HCT116 (cell line): ENCODE measurements at regions not wholly inside any gene's neighbourhood (a gene's known extent, or its start where the extent isn't known, plus 50 kb on each side); places are given as distances from the start of the nearest gene placed in this dataset.
"Not testable (repeated sequence)": the region's sequence is repeated elsewhere in the genome, so short reads cannot be mapped to it uniquely, and the experiment has no call there.

Source experiments
- ATAC-seq: fragments of 200-7000 bp; cut with Tn5 transposase; 2 replicates; pipeline ENCODE4 v1.9.1; 2020; ENCODE audit warnings: mild to moderate bottlenecking, moderate library complexity
- BruUV-seq: library from RNA; stranded (reverse); fragments of 400-500 nt; replicated peaks from 2 replicates; lab custom pipeline; 2021; lab: Mats Ljungman, UMichigan
- CTCF ChIA-PET: fragments of 300-600 bp; sonication (Branson Sonifier 250); formaldehyde crosslinking; loops from one replicate; lab custom pipeline; 2021; ENCODE audit warnings: antibody characterized with exemption; lab: Charles Lee
- POLR2A ChIA-PET: fragments of 300-600, 350-600 bp; sonication (Branson Sonifier 250); formaldehyde crosslinking; loops from one replicate; lab custom pipeline; 2021; ENCODE audit warnings: antibody characterized with exemption; lab: Charles Lee
- RAD21 ChIA-PET, 2 experiments: fragments of 300-600 bp; sonication (Branson Sonifier 250); formaldehyde crosslinking; loops; one replicate each; lab custom pipeline; 2023; ENCODE audit warnings: low total read pairs in 2 of 2; ENCODE audit not compliant: uncharacterized antibody in 2 of 2, unreplicated experiment in 2 of 2, low non-redundant PET in 1 of 2; lab: Charles Lee
- DNase-seq: peaks from one replicate; pipeline ENCODE4 v3.0.0-alpha.2; 2010; ENCODE audit warnings: low read depth, low spot score
- H2AFZ ChIP-seq: fragments of 200-600 bp; shearing (Covaris generic), sonication (generic); 2 replicates; pipeline ENCODE4 v1.6.1; 2017; ENCODE audit warnings: low read depth, mixed run types, mixed read lengths, antibody characterized with exemption, low read length; ENCODE audit not compliant: poor library complexity, severe bottlenecking
- H3K27ac ChIP-seq: 2 replicates; pipeline ENCODE4 v1.5.1; 2012; ENCODE audit warnings: low read depth, low read length
- H3K27me3 ChIP-seq: fragments of 200-600 bp; sonication (generic); 2 replicates; pipeline ENCODE4 v1.6.1; 2016; ENCODE audit warnings: mixed run types, low read length, mixed read lengths; ENCODE audit not compliant: insufficient read depth
- H3K36me3 ChIP-seq, 2 experiments: fragments of 200-500 bp in 1 of 2; fragments of 200-600 bp in 1 of 2; sonication (Bioruptor generic) in 1 of 2; sonication (generic) in 1 of 2; 2 replicates each; pipeline versions ENCODE4 v1.5.1 to v1.6.1; 2014 to 2016; ENCODE audit warnings: low read length in 2 of 2, inconsistent platforms in 1 of 2, mixed read lengths in 1 of 2, mixed run types in 1 of 2; ENCODE audit not compliant: insufficient read depth in 2 of 2, control insufficient read depth in 1 of 2
- H3K4me1 ChIP-seq, 2 experiments: fragments of 200-600 bp in 1 of 2; sonication (generic) in 1 of 2; 2 replicates each; pipeline versions ENCODE4 v1.5.1 to v1.6.1; 2012 to 2017; ENCODE audit warnings: low read length in 2 of 2, inconsistent platforms in 1 of 2, mild to moderate bottlenecking in 1 of 2, mixed read lengths in 1 of 2, mixed run types in 1 of 2, moderate library complexity in 1 of 2; ENCODE audit not compliant: insufficient read depth in 2 of 2, control insufficient read depth in 1 of 2
- H3K4me2 ChIP-seq: fragments of 200-600 bp; sonication (generic); 2 replicates; pipeline ENCODE4 v1.6.1; 2017; ENCODE audit warnings: mixed run types, low read length, mixed read lengths
- H3K4me3 ChIP-seq, 2 experiments: fragments of 200-600 bp in 1 of 2; sonication (generic) in 1 of 2; replicated peaks in 1 of 2; 2 replicates each; pipeline ENCODE4 v1.5.1; 2011 to 2016; ENCODE audit warnings: low read length in 2 of 2, control low read depth in 1 of 2, low read depth in 1 of 2, mild to moderate bottlenecking in 1 of 2, mixed read lengths in 1 of 2, mixed run types in 1 of 2
- H3K79me2 ChIP-seq: fragments of 200-600 bp; sonication (generic); 2 replicates; pipeline ENCODE4 v1.6.1; 2017; ENCODE audit warnings: mild to moderate bottlenecking, mixed run types, low read length, moderate library complexity, mixed read lengths; ENCODE audit not compliant: insufficient read depth
- H3K9ac ChIP-seq: fragments of 200-600 bp; sonication (generic); 2 replicates; pipeline ENCODE4 v1.6.1; 2016; ENCODE audit warnings: low read length, mixed read lengths
- H3K9me2 ChIP-seq: fragments of 200-600 bp; sonication (generic), shearing (Covaris generic); 2 replicates; pipeline ENCODE4 v1.6.1; 2017; ENCODE audit warnings: mixed run types, mild to moderate bottlenecking, moderate library complexity; ENCODE audit not compliant: insufficient read depth
- H3K9me3 ChIP-seq, 2 experiments: fragments of 200-500 bp in 1 of 2; fragments of 200-600 bp in 1 of 2; sonication (Bioruptor generic) in 1 of 2; sonication (generic) in 1 of 2; 2 replicates each; pipeline ENCODE4 v1.6.1; 2014 to 2017; ENCODE audit warnings: low read length in 2 of 2, mixed read lengths in 2 of 2, inconsistent platforms in 1 of 2, low read depth in 1 of 2, mild to moderate bottlenecking in 1 of 2, mixed run types in 1 of 2, moderate library complexity in 1 of 2; ENCODE audit not compliant: control insufficient read depth in 1 of 2, insufficient read depth in 1 of 2
- H4K20me1 ChIP-seq: fragments of 200-600 bp; sonication (generic), shearing (Covaris generic); 2 replicates; pipeline ENCODE4 v1.6.1; 2017; ENCODE audit warnings: mixed run types, mild to moderate bottlenecking, moderate library complexity; ENCODE audit not compliant: insufficient read depth
- ATF3 ChIP-seq: IDR thresholded peaks from 2 replicates; pipeline ENCODE4 v1.6.1; 2012
- CBX3 ChIP-seq: IDR thresholded peaks from 2 replicates; pipeline ENCODE4 v1.6.1; 2012; ENCODE audit warnings: low read depth
- CEBPB ChIP-seq: IDR thresholded peaks from 2 replicates; pipeline ENCODE4 v1.6.1; 2012; ENCODE audit warnings: low read depth
- EGR1 ChIP-seq: IDR thresholded peaks from 2 replicates; pipeline ENCODE4 v1.6.1; 2012; ENCODE audit warnings: low read depth
- ELF1 ChIP-seq: IDR thresholded peaks from 2 replicates; pipeline ENCODE4 v1.6.1; 2012; ENCODE audit warnings: low read depth, borderline replicate concordance
- EZH2 ChIP-seq: fragments of 200-600 bp; sonication (generic); IDR thresholded peaks from 2 replicates; pipeline ENCODE4 v1.6.1; 2017; ENCODE audit warnings: antibody characterized with exemption, mixed run types
- FOSL1 ChIP-seq: IDR thresholded peaks from 2 replicates; pipeline ENCODE4 v1.6.1; 2012; ENCODE audit warnings: low read depth
- JUND ChIP-seq: IDR thresholded peaks from 2 replicates; pipeline ENCODE4 v1.6.1; 2012
- MAX ChIP-seq: IDR thresholded peaks from 2 replicates; pipeline ENCODE4 v1.6.1; 2012
- POLR2A ChIP-seq: IDR thresholded peaks from 2 replicates; pipeline ENCODE4 v1.7.0; 2011; ENCODE audit warnings: borderline replicate concordance; ENCODE audit not compliant: insufficient read depth, insufficient read length; ENCODE audit errors: extremely low read depth
- POLR2AphosphoS5 ChIP-seq: IDR thresholded peaks from 2 replicates; pipeline ENCODE4 v1.6.1; 2011; ENCODE audit warnings: mild to moderate bottlenecking, low read depth, low read length, moderate library complexity
- SIN3A ChIP-seq: IDR thresholded peaks from 2 replicates; pipeline ENCODE4 v1.6.1; 2012; ENCODE audit warnings: low read depth
- SP1 ChIP-seq: IDR thresholded peaks from 2 replicates; pipeline ENCODE4 v1.6.1; 2012; ENCODE audit warnings: low read depth
- SRF ChIP-seq: IDR thresholded peaks from 2 replicates; pipeline ENCODE4 v1.6.1; 2012; ENCODE audit warnings: low read depth
- TCF7L2 ChIP-seq: IDR thresholded peaks from 2 replicates; pipeline ENCODE4 v1.7.0; 2011; ENCODE audit warnings: borderline replicate concordance, inconsistent platforms; ENCODE audit not compliant: insufficient read depth, insufficient read length; ENCODE audit errors: extremely low read depth
- intact Hi-C: fragments of 100-400 bp; cut with micrococcal nuclease; formaldehyde crosslinking; loops from 2 replicates; pipeline ENCODE4 v1.10.0; 2022

GRCh38 chr2:234694244-234695013, 197.5 kb upstream of the ARL4C start:
- Histone ChIP-seq H3K9me2 (no peaks in the 10 kb centered on the region), H3K4me3 (0 out of 4 replicates have a peak overlapping the region, but pooled peaks of 1 of the 2 experiments have one; percentile 1), H3K36me3 (no peaks in the 10 kb centered on the region), H3K9ac (0 out of 2 replicates have a peak overlapping the region, but pooled peaks have one; percentile 37), H3K9me3 (peaks cover 0 to 18% of the 10 kb centered on the region in 2 experiments; a peak in 1 of 4 replicates), H3K79me2 (no peaks in the 10 kb centered on the region), H3K4me1 (peaks cover 17 to 36% of the 10 kb centered on the region in 2 experiments), H4K20me1 (no peaks in the 10 kb centered on the region), H3K27ac (peak overlapping the region; percentile 47), H3K27me3 (no peaks in the 10 kb centered on the region), H3K4me2 (peak overlapping the region; percentile 49), H2AFZ (no peak overlapping the region)
- TF ChIP-seq SRF, result no peak; the same call in 1 of the 2 replicates
- TF ChIP-seq EZH2, result no peak
- TF ChIP-seq ELF1, result no peak; the same call in 1 of the 2 replicates
- TF ChIP-seq TCF7L2, result no peak
- no peak for TF ChIP-seq ATF3
- no peak for TF ChIP-seq POLR2A
- TF ChIP-seq SIN3A, result no peak
- TF ChIP-seq SP1, result peak; percentile 79
- TF ChIP-seq MAX, result peak; percentile 49; the same call in 1 of the 2 replicates
- peak; percentile 72 for TF ChIP-seq FOSL1
- 0 out of 2 replicates have a peak, but pooled peaks have one; percentile 24 for TF ChIP-seq EGR1
- TF ChIP-seq POLR2AphosphoS5, result peak; percentile 48
- TF ChIP-seq CBX3, result peak; percentile 56; the same call in 1 of the 2 replicates
- TF ChIP-seq JUND, result peak; percentile 67
- peak; percentile 74 for TF ChIP-seq CEBPB
- peak; percentile 60 for DNase-seq
- ChIA-PET CTCF (interaction anchor here (1.2 to 1.5 kb wide), 2 partner anchors 10 to 11 kb away, joined by 3 to 4 read pairs; no protein-coding TSS in a partner anchor), RAD21 (interaction anchor here (0.8 to 1.2 kb wide), 2 partner anchors 16 to 186 kb away, joined by 3 read pairs; no protein-coding TSS in a partner anchor), POLR2A (interaction anchor here (1.7 kb wide), 1 partner anchor 10 kb away, joined by 6 read pairs; no protein-coding TSS in a partner anchor)
- intact Hi-C loops, result loop anchor here (10.0 kb wide), 1 partner anchor 190 kb away; no protein-coding TSS in a partner anchor
- no TSS peak for BruUV-seq
- ATAC-seq, result peak; percentile 85

GRCh38 chr2:234693681-234694190, 196.9 kb upstream of the ARL4C start:
- BruUV-seq, H3K9me2 ChIP-seq, DNase-seq, H3K9ac ChIP-seq, H3K4me3 ChIP-seq, ATAC-seq, H4K20me1 ChIP-seq, H2AFZ ChIP-seq, H3K27me3 ChIP-seq, RAD21 ChIA-PET, H3K36me3 ChIP-seq, H3K79me2 ChIP-seq: not testable (repeated sequence)
- peak overlapping the region; percentile 47; the same call in 1 of the 2 replicates for H3K27ac ChIP-seq
- intact Hi-C loops, result loop anchor here (10.0 kb wide), 1 partner anchor 191 kb away; no protein-coding TSS in a partner anchor
- CTCF ChIA-PET, result interaction anchor here (1.2 kb wide), 1 partner anchor 11 kb away, joined by 3 read pairs; no protein-coding TSS in a partner anchor
- peaks cover 17 to 36% of the 10 kb centered on the region in 2 experiments for H3K4me1 ChIP-seq
- peak overlapping the region; percentile 49 for H3K4me2 ChIP-seq
- POLR2A ChIA-PET, result interaction anchor here (1.7 kb wide), 1 partner anchor 11 kb away, joined by 6 read pairs; no protein-coding TSS in a partner anchor
- peaks cover 0 to 18% of the 10 kb centered on the region in 2 experiments; a peak in 1 of 4 replicates for H3K9me3 ChIP-seq
